Lower leg skin (tissue), 3 donors: ENCODE measurements at regions not wholly inside any gene's neighbourhood (a gene's known extent, or its start where the extent isn't known, plus 50 kb on each side); places are given as distances from the start of the nearest gene placed in this dataset.

Source experiments
- CTCF ChIP-seq, 3 donors: fragments of 450-650 bp; IDR thresholded peaks; one replicate each; pipeline ENCODE4 v1.5.1; 2016; ENCODE audit warnings: antibody characterized with exemption in 3 of 3, mild to moderate bottlenecking in 3 of 3, moderate library complexity in 2 of 3
- POLR2A ChIP-seq, 2 donors: fragments of 450-650 bp; IDR thresholded peaks; one replicate each; pipeline ENCODE4 v1.6.1; 2016 to 2017; ENCODE audit warnings: antibody characterized with exemption in 2 of 2, mild to moderate bottlenecking in 1 of 2, moderate library complexity in 1 of 2

- TF ChIP-seq POLR2A (IDR thresholded peaks at IDR 0.05) (no peak), CTCF (IDR thresholded peaks at IDR 0.05) (no peak)
Measured at GRCh38 chr20:40781327-40782042, 92.4 kb upstream of the MAFB start.
